Hepatocyte (in vitro differentiated cells): ENCODE measurements at regions not wholly inside any gene's neighbourhood (a gene's known extent, or its start where the extent isn't known, plus 50 kb on each side); places are given as distances from the start of the nearest gene placed in this dataset.

Experiments used
- DNase-seq: peaks from one replicate; pipeline ENCODE4 v3.0.0-alpha.2; 2016; ENCODE audit warnings: low spot score
- H2AFZ ChIP-seq: fragments of 200-600 bp; sonication (generic); 2 replicates; pipeline ENCODE4 v1.6.0; 2016; ENCODE audit warnings: antibody characterized with exemption, mild to moderate bottlenecking
- H3K27ac ChIP-seq: fragments of 200-600 bp; sonication (generic); 2 replicates; pipeline ENCODE4 v1.5.1; 2016; ENCODE audit warnings: mild to moderate bottlenecking
- H3K27me3 ChIP-seq: fragments of 200-600 bp; sonication (generic); 2 replicates; pipeline ENCODE4 v1.6.1; 2016
- H3K36me3 ChIP-seq: fragments of 200-600 bp; sonication (generic); replicated peaks from 2 replicates; pipeline ENCODE4 v1.5.1; 2016; ENCODE audit warnings: low read depth; ENCODE audit not compliant: insufficient read depth
- H3K4me1 ChIP-seq: fragments of 200-600 bp; sonication (generic); 2 replicates; pipeline ENCODE4 v1.5.1; 2016; ENCODE audit warnings: mild to moderate bottlenecking, moderate library complexity; ENCODE audit not compliant: insufficient read depth
- H3K4me2 ChIP-seq: fragments of 200-600 bp; sonication (generic); 2 replicates; pipeline ENCODE4 v1.6.0; 2016
- H3K4me3 ChIP-seq: fragments of 200-600 bp; sonication (generic); 2 replicates; pipeline ENCODE4 v1.5.1; 2016; ENCODE audit warnings: mild to moderate bottlenecking
- H3K79me2 ChIP-seq: fragments of 200-600 bp; sonication (generic); 2 replicates; pipeline ENCODE4 v1.6.0; 2017; ENCODE audit warnings: mild to moderate bottlenecking
- H3K9me2 ChIP-seq: fragments of 200-600 bp; sonication (generic); replicated peaks from 2 replicates; pipeline ENCODE4 v1.6.0; 2017; ENCODE audit warnings: mild to moderate bottlenecking; ENCODE audit not compliant: insufficient read depth
- H3K9me3 ChIP-seq: fragments of 200-600 bp; sonication (generic); 2 replicates; pipeline ENCODE4 v1.5.1; 2016; ENCODE audit warnings: low read depth, mild to moderate bottlenecking
- H4K20me1 ChIP-seq: fragments of 200-600 bp; sonication (generic); 2 replicates; pipeline ENCODE4 v1.6.0; 2016; ENCODE audit warnings: mild to moderate bottlenecking; ENCODE audit not compliant: insufficient read depth, poor library complexity, severe bottlenecking
- EZH2 ChIP-seq: fragments of 200-600 bp; sonication (generic); IDR thresholded peaks from 2 replicates; pipeline ENCODE4 v1.6.1; 2016; ENCODE audit warnings: antibody characterized with exemption, mild to moderate bottlenecking, borderline replicate concordance
- EZH2phosphoT487 ChIP-seq: fragments of 200-600 bp; sonication (generic); IDR thresholded peaks from one replicate; pipeline ENCODE4 v1.6.1; 2018; ENCODE audit warnings: antibody characterized with exemption, mild to moderate bottlenecking, low read depth, moderate library complexity; ENCODE audit not compliant: unreplicated experiment, severe bottlenecking
- WGBS: methylation state at CpG from one replicate; pipeline ENCODE4 v1.1.6; 2016; ENCODE audit warnings: low lambda C conversion rate; ENCODE audit errors: missing lambda C conversion rate; 5-methylcytosine and 5-hydroxymethylcytosine counted together
- TF ChIP-seq, protein P1 (sequence below): fragments of 200-600 bp; sonication (generic); IDR thresholded peaks from 2 replicates; pipeline ENCODE4 v1.5.1; 2016; ENCODE audit warnings: antibody characterized with exemption, mild to moderate bottlenecking; ENCODE audit not compliant: poor library complexity

DNA sequence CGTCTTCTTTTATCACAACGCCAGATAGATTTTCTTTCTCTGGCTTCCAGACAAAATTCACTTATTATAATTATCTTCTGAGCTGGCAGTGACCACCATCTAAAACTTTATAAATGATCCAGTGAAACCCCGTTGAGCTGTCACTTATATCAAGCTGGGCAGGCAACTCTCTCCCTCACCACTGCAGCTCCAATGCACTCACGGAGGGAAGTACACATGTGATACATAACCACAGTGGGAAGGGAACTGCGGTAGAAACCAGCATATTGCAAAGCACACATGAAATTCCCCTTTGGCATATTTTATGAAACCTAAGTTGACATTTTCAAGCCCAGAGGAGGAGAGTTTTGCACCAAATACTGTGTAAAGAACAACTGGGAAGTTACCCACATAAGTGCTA, 536.9 kb downstream of the HACE1 start:
- no peaks in the 10 kb centered on the region for H3K9me2 ChIP-seq
- no peak for DNase-seq
- WGBS, result 75% methylated on average over 5 of the region's 5 CpGs

DNA sequence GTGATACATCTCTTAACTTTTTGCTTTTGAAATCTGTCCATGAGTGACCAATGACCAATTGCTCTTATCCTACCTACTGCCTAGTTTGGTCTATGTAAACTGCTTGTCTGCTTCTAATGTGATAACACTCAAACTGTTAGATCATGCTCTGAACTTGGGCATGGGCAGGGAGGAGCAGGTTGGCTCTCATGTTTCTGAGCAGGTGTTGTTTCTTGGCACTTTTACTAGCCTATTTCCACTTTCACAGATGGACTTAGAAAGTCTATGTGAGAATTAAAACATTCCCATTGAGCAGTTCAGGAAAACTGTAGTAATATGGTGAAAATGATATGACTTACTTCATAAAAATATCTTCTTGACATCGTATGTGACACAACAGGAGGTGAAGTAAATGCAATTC, 538.4 kb downstream of the HACE1 start:
- Histone ChIP-seq H3K4me3 (no peak overlapping the region), H3K27me3 (no peaks in the 10 kb centered on the region), H3K4me1 (no peaks in the 10 kb centered on the region), H3K9me3 (no peaks in the 10 kb centered on the region), H4K20me1 (no peaks in the 10 kb centered on the region), H2AFZ (no peak overlapping the region), H3K9me2 (no peaks in the 10 kb centered on the region), H3K27ac (no peak overlapping the region), H3K36me3 (no peaks in the 10 kb centered on the region), H3K79me2 (no peaks in the 10 kb centered on the region), H3K4me2 (no peak overlapping the region)
- TF ChIP-seq EZH2 (no peak), EZH2phosphoT487 (no peak)
- TF ChIP-seq, protein P1, sequence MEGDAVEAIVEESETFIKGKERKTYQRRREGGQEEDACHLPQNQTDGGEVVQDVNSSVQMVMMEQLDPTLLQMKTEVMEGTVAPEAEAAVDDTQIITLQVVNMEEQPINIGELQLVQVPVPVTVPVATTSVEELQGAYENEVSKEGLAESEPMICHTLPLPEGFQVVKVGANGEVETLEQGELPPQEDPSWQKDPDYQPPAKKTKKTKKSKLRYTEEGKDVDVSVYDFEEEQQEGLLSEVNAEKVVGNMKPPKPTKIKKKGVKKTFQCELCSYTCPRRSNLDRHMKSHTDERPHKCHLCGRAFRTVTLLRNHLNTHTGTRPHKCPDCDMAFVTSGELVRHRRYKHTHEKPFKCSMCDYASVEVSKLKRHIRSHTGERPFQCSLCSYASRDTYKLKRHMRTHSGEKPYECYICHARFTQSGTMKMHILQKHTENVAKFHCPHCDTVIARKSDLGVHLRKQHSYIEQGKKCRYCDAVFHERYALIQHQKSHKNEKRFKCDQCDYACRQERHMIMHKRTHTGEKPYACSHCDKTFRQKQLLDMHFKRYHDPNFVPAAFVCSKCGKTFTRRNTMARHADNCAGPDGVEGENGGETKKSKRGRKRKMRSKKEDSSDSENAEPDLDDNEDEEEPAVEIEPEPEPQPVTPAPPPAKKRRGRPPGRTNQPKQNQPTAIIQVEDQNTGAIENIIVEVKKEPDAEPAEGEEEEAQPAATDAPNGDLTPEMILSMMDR, result no peak
- no peak for DNase-seq
- 88% methylated on average over 1 of the region's 1 CpG for WGBS

More for the DNA sequence above, 536.9 kb downstream of the HACE1 start:
- Histone ChIP-seq H3K4me1 (no peaks in the 10 kb centered on the region), H3K79me2 (no peaks in the 10 kb centered on the region), H3K27ac (no peak overlapping the region), H3K4me2 (no peak overlapping the region), H2AFZ (no peak overlapping the region), H3K4me3 (no peak overlapping the region), H3K36me3 (no peaks in the 10 kb centered on the region), H3K27me3 (no peaks in the 10 kb centered on the region), H3K9me3 (no peaks in the 10 kb centered on the region), H4K20me1 (no peaks in the 10 kb centered on the region)
- TF ChIP-seq, protein P1, result no peak
- TF ChIP-seq EZH2 (no peak), EZH2phosphoT487 (no peak)

DNA sequence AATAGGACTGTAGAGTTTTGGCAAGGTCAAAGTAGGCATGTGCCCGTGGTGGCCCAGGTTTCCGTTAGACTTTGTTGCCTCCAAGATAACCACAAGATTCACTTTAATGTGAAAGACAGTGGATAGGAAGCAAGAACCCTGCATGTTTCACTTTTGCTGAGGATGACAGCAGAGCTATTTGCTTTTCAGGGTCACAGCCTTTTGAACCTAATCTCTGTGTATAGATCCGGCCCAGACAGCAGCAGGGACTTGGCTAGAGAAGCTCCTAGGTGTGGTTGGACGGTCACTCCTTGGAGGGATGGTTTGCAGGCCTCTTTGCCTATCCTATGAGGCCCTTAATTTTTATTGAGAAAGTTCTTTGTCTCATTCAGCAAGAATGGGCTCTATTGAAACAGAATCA, 538.8 kb downstream of the HACE1 start:
- Histone ChIP-seq H2AFZ (no peak overlapping the region), H3K4me3 (no peak overlapping the region), H3K79me2 (no peaks in the 10 kb centered on the region), H3K9me3 (no peaks in the 10 kb centered on the region), H4K20me1 (no peaks in the 10 kb centered on the region), H3K27me3 (no peaks in the 10 kb centered on the region), H3K4me2 (no peak overlapping the region), H3K9me2 (no peaks in the 10 kb centered on the region), H3K4me1 (no peaks in the 10 kb centered on the region), H3K27ac (no peak overlapping the region), H3K36me3 (no peaks in the 10 kb centered on the region)
- 60% methylated on average over 4 of the region's 4 CpGs for WGBS
- TF ChIP-seq, protein P1, result no peak
- TF ChIP-seq EZH2phosphoT487, result no peak
- no peak for TF ChIP-seq EZH2
- no peak for DNase-seq

DNA sequence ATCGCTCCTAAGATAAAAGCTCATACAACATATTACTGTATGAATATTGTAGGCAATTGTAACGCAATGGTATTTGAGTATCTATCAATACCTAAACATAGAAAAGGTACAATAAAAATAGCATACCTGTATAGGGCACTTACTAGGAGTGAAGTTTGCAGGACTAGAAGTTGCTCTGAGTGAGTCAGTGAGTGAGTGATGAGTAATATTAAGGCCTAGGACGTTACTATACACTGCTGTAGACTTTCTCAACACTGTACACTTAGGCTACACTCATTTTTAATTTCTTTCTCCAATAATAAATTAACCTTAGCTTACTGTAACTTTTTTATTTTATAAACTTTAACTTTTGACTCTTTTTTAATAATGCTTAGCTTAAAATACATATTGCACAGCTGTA, 546.9 kb downstream of the HACE1 start:
- Histone ChIP-seq H2AFZ (no peak overlapping the region), H4K20me1 (no peaks in the 10 kb centered on the region), H3K9me2 (no peaks in the 10 kb centered on the region), H3K4me1 (no peaks in the 10 kb centered on the region), H3K36me3 (no peaks in the 10 kb centered on the region), H3K27ac (no peak overlapping the region), H3K27me3 (no peaks in the 10 kb centered on the region), H3K9me3 (no peaks in the 10 kb centered on the region), H3K4me3 (no peak overlapping the region), H3K4me2 (no peak overlapping the region), H3K79me2 (no peaks in the 10 kb centered on the region)
- TF ChIP-seq EZH2phosphoT487 (no peak), EZH2 (no peak)
- TF ChIP-seq, protein P1, result no peak
- no peak for DNase-seq
- WGBS, result 93% methylated on average over 3 of the region's 3 CpGs
